IMR-90 (cell line): ENCODE measurements at regions not wholly inside any gene's neighbourhood (a gene's known extent, or its start where the extent isn't known, plus 50 kb on each side); places are given as distances from the start of the nearest gene placed in this dataset.

Experiments used
- ATAC-seq: fragments of 200-7000 bp; cut with Tn5 transposase; 2 replicates; pipeline ENCODE4 v1.9.1; 2020; ENCODE audit warnings: low read depth, mild to moderate bottlenecking, moderate library complexity
- BruUV-seq: library from RNA; stranded (reverse); fragments of 400-500 nt; replicated peaks from 2 replicates; lab custom pipeline; 2021; lab: Mats Ljungman, UMichigan
- CTCF ChIA-PET: fragments of 300-600 bp; formaldehyde crosslinking; extraction: SDS; loops from one replicate; lab custom pipeline; 2021; ENCODE audit warnings: antibody characterized with exemption; lab: Yijun Ruan, JAX
- POLR2A ChIA-PET: fragments of 300-600 bp; sonication (Branson Sonifier 250); formaldehyde crosslinking; loops from one replicate; lab custom pipeline; 2022; ENCODE audit warnings: antibody characterized with exemption; ENCODE audit not compliant: unreplicated experiment; lab: Charles Lee
- DNase-seq: peaks from one replicate; pipeline ENCODE4 v3.0.0; 2013
- H2AFZ ChIP-seq: replicated peaks from 2 replicates; pipeline ENCODE3; 2013; ENCODE audit warnings: low read length, mild to moderate bottlenecking; ENCODE audit not compliant: poor library complexity
- H2AK5ac ChIP-seq: 2 replicates; pipeline ENCODE4 v1.6.1; 2013; ENCODE audit warnings: low read depth, low read length, inconsistent platforms
- H2AK9ac ChIP-seq: replicated peaks from 2 replicates; pipeline ENCODE3; 2013; ENCODE audit warnings: mild to moderate bottlenecking, low read depth, low read length, moderate library complexity; ENCODE audit not compliant: poor library complexity
- H2BK120ac ChIP-seq: 2 replicates; pipeline ENCODE4 v1.6.1; 2013; ENCODE audit warnings: low read depth, low read length, inconsistent platforms
- H2BK15ac ChIP-seq: 3 replicates; pipeline ENCODE4 v1.6.1; 2013; ENCODE audit warnings: low read depth, low read length, inconsistent platforms
- H2BK20ac ChIP-seq: 2 replicates; pipeline ENCODE4 v1.6.1; 2013; ENCODE audit warnings: low read depth, mild to moderate bottlenecking, inconsistent platforms, low read length, moderate library complexity
- H2BK5ac ChIP-seq: 2 replicates; pipeline ENCODE4 v1.6.1; 2013; ENCODE audit warnings: mild to moderate bottlenecking, low read depth, low read length, inconsistent platforms; ENCODE audit not compliant: poor library complexity, severe bottlenecking
- H3K14ac ChIP-seq: replicated peaks from 2 replicates; pipeline ENCODE4 v1.6.1; 2013; ENCODE audit warnings: low read depth, low read length, inconsistent platforms
- H3K18ac ChIP-seq: 2 replicates; pipeline ENCODE4 v1.6.1; 2013; ENCODE audit warnings: low read depth, low read length, control low read depth
- H3K23ac ChIP-seq: 2 replicates; pipeline ENCODE4 v1.6.1; 2013; ENCODE audit warnings: low read depth, low read length, inconsistent platforms
- H3K27ac ChIP-seq: 2 replicates; pipeline ENCODE4 v1.5.1; 2013; ENCODE audit warnings: mild to moderate bottlenecking, control low read depth, low read length; ENCODE audit not compliant: insufficient read depth
- H3K27me3 ChIP-seq: 2 replicates; pipeline ENCODE4 v1.6.1; 2013; ENCODE audit warnings: low read length; ENCODE audit not compliant: control insufficient read depth, insufficient read depth
- H3K36me3 ChIP-seq: 2 replicates; pipeline ENCODE4 v1.6.1; 2013; ENCODE audit warnings: low read length, mixed read lengths; ENCODE audit not compliant: control insufficient read depth, insufficient read depth
- H3K4ac ChIP-seq: 2 replicates; pipeline ENCODE4 v1.6.1; 2013; ENCODE audit warnings: low read depth, low read length, inconsistent platforms
- H3K4me1 ChIP-seq: 2 replicates; pipeline ENCODE4 v1.6.1; 2013; ENCODE audit warnings: low read length, mixed read lengths; ENCODE audit not compliant: control insufficient read depth, insufficient read depth
- H3K4me2 ChIP-seq: 2 replicates; pipeline ENCODE4 v1.6.1; 2013; ENCODE audit warnings: low read depth, mild to moderate bottlenecking, control low read depth, low read length, moderate library complexity
- H3K4me3 ChIP-seq: 2 replicates; pipeline ENCODE4 v1.5.1; 2013; ENCODE audit warnings: low read depth, mild to moderate bottlenecking, control low read depth, low read length, moderate library complexity; ENCODE audit not compliant: insufficient read depth
- H3K56ac ChIP-seq: 2 replicates; pipeline ENCODE4 v1.6.1; 2013; ENCODE audit warnings: low read length, inconsistent platforms; ENCODE audit not compliant: insufficient read depth; ENCODE audit errors: extremely low read depth
- H3K79me1 ChIP-seq, 2 experiments: 2 replicates each; pipeline ENCODE4 v1.6.1; 2013; ENCODE audit warnings: low read length in 2 of 2, inconsistent platforms in 1 of 2, low read depth in 1 of 2
- H3K9ac ChIP-seq: 2 replicates; pipeline ENCODE4 v1.6.1; 2013; ENCODE audit warnings: low read depth, low read length, control low read depth
- H3K9me1 ChIP-seq: 2 replicates; pipeline ENCODE4 v1.6.1; 2013; ENCODE audit warnings: low read length, inconsistent platforms; ENCODE audit not compliant: insufficient read depth
- H3K9me3 ChIP-seq: 2 replicates; pipeline ENCODE4 v1.6.1; 2013; ENCODE audit warnings: low read length; ENCODE audit not compliant: control insufficient read depth, insufficient read depth
- H4K20me1 ChIP-seq: 2 replicates; pipeline ENCODE4 v1.6.1; 2013; ENCODE audit warnings: low read length, inconsistent platforms; ENCODE audit not compliant: insufficient read depth
- H4K5ac ChIP-seq: 2 replicates; pipeline ENCODE4 v1.6.1; 2013; ENCODE audit warnings: mild to moderate bottlenecking, low read depth, low read length, control low read depth
- H4K8ac ChIP-seq, 2 experiments: 2 replicates each; pipeline ENCODE4 v1.6.1; 2013; ENCODE audit warnings: low read depth in 2 of 2, low read length in 2 of 2, control low read depth in 1 of 2, inconsistent platforms in 1 of 2
- H4K91ac ChIP-seq: 2 replicates; pipeline ENCODE4 v1.6.1; 2013; ENCODE audit warnings: low read depth, low read length, inconsistent platforms; ENCODE audit not compliant: insufficient read depth
- BHLHE40 ChIP-seq: fragments of 150-350 bp; IDR thresholded peaks from 2 replicates; pipeline ENCODE4 v1.6.1; 2016; ENCODE audit warnings: mild to moderate bottlenecking, low read depth, low read length
- CEBPB ChIP-seq: IDR thresholded peaks from 2 replicates; pipeline ENCODE4 v1.6.1; 2012; ENCODE audit warnings: low read depth, low read length, improper control_type of control experiment
- FOS ChIP-seq: fragments of 150-350 bp; IDR thresholded peaks from 2 replicates; pipeline ENCODE4 v1.6.1; 2016; ENCODE audit warnings: low read depth, low read length
- MAZ ChIP-seq: IDR thresholded peaks from 2 replicates; pipeline ENCODE4 v1.6.1; 2012; ENCODE audit warnings: low read depth, mild to moderate bottlenecking, low read length, improper control_type of control experiment, moderate library complexity, borderline replicate concordance
- NFE2L2 ChIP-seq: fragments of 150-350 bp; IDR thresholded peaks from 2 replicates; pipeline ENCODE4 v1.6.1; 2016; ENCODE audit warnings: low read depth, mild to moderate bottlenecking, low read length
- POLR2A ChIP-seq: IDR thresholded peaks from 2 replicates; pipeline ENCODE4 v1.6.1; 2012; ENCODE audit warnings: mild to moderate bottlenecking, low read depth, low read length
- RAD21 ChIP-seq: IDR thresholded peaks from 2 replicates; pipeline ENCODE4 v1.6.1; 2012; ENCODE audit warnings: low read length, improper control_type of control experiment
- RCOR1 ChIP-seq: IDR thresholded peaks from 2 replicates; pipeline ENCODE4 v1.6.1; 2012; ENCODE audit warnings: mild to moderate bottlenecking, low read length, improper control_type of control experiment; ENCODE audit not compliant: insufficient replicate concordance
- SMC3 ChIP-seq: fragments of 150-350 bp; IDR thresholded peaks from 2 replicates; pipeline ENCODE4 v1.6.1; 2016; ENCODE audit warnings: low read depth, mild to moderate bottlenecking, antibody characterized with exemption, low read length, moderate library complexity
- WGBS, 2 experiments: methylation state at CpG; one replicate each; pipeline versions ENCODE4 v1.1.5 to v1.1.7; 2013; ENCODE audit warnings: missing lambda C conversion rate in 2 of 2; ENCODE audit not compliant: insufficient read length in 1 of 2; ENCODE audit errors: extremely low coverage in 2 of 2; 5-methylcytosine and 5-hydroxymethylcytosine counted together
- dilution Hi-C: fragments of 300-500 bp; cut with HindIII; formaldehyde crosslinking; loops from one replicate; pipeline ENCODE4 v1.14.3; 2018; ENCODE audit warnings: low sequenced_read_pairs; ENCODE audit not compliant: unreplicated experiment
- in situ Hi-C: fragments of 300-500 bp; cut with MboI; formaldehyde crosslinking; loops from 3 replicates; pipeline ENCODE4 v1.14.3; 2019; ENCODE audit warnings: low sequenced_read_pairs, inconsistent platforms, mixed read lengths
- intact Hi-C: fragments of 100-400 bp; cut with micrococcal nuclease; formaldehyde crosslinking; loops from 2 replicates; pipeline ENCODE4 v1.10.0; 2022
- TF ChIP-seq, protein P1 (sequence below): fragments of 150-350 bp; IDR thresholded peaks from 2 replicates; pipeline ENCODE4 v1.6.1; 2017; ENCODE audit warnings: mild to moderate bottlenecking, antibody characterized with exemption, low read length, low read depth

DNA sequence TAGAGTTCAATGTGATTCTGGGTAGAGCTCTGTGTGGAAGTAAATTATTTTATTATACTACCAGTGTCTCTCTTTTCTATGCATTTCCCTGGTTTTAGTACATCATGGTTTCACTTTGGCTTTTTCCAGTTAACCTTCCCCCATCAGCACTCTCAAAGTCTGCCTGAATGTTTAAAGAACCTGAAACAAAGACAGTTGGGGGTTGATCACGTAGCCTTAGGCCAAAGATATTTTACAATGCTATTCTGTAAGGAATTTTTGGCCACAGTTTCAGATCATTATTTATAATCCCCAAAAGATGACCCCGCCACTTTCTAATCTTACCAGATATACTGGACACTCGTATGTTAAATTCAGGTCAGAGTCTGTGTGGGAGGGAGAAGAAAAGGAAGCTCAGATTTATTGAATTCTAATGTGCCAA is 156.3 kb upstream of the TMC3 start:
- H2BK5ac ChIP-seq = no peak overlapping the region
- ChIA-PET CTCF (interaction anchor here (0.9 kb wide), 1 partner anchor 14 kb away, joined by 4 read pairs; no protein-coding TSS in a partner anchor), POLR2A (no interaction called here)
- no peak overlapping the region for H4K91ac ChIP-seq
- H3K9me3 ChIP-seq = no peaks in the 10 kb centered on the region
- H3K23ac ChIP-seq = no peak overlapping the region
- no peak overlapping the region for H3K4me3 ChIP-seq
- H2AK5ac ChIP-seq = no peak overlapping the region
- H3K4ac ChIP-seq = no peak overlapping the region
- no peak overlapping the region for H3K9ac ChIP-seq
- BruUV-seq = no TSS peak
- H2AFZ ChIP-seq = no peak overlapping the region
- H2BK120ac ChIP-seq = peak overlapping the region; percentile 7; the same call in 1 of the 2 replicates
- no peak overlapping the region for H3K56ac ChIP-seq
- H3K4me1 ChIP-seq = peaks cover 9% of the 10 kb centered on the region
- DNase-seq (no peak), ATAC-seq (peak; percentile 14; the same call in 1 of the 2 replicates)
- no peak for TF ChIP-seq BHLHE40
- no peak for TF ChIP-seq FOS
- TF ChIP-seq, protein P1, sequence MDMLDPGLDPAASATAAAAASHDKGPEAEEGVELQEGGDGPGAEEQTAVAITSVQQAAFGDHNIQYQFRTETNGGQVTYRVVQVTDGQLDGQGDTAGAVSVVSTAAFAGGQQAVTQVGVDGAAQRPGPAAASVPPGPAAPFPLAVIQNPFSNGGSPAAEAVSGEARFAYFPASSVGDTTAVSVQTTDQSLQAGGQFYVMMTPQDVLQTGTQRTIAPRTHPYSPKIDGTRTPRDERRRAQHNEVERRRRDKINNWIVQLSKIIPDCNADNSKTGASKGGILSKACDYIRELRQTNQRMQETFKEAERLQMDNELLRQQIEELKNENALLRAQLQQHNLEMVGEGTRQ = no peak
- TF ChIP-seq POLR2A = no peak
- no peak for TF ChIP-seq RCOR1
- TF ChIP-seq RAD21 = no peak
- no peak for TF ChIP-seq NFE2L2
- TF ChIP-seq CEBPB = no peak
- no peak for TF ChIP-seq SMC3
- no peak for TF ChIP-seq MAZ
- in situ Hi-C loops = no loop called here
- dilution Hi-C loops = no loop called here
- no peaks in the 10 kb centered on the region for H3K79me1 ChIP-seq
- H3K27me3 ChIP-seq = no peaks in the 10 kb centered on the region
- intact Hi-C loops = no loop called here
- H4K20me1 ChIP-seq = no peaks in the 10 kb centered on the region
- peak overlapping the region in 1 of 2 experiments; percentile 29; a peak in 1 of 4 replicates for H4K8ac ChIP-seq
- H2AK9ac ChIP-seq = no peak overlapping the region
- no peak overlapping the region; the same call in 1 of the 2 replicates for H3K14ac ChIP-seq
- H3K18ac ChIP-seq = no peak overlapping the region; the same call in 1 of the 2 replicates
- H3K27ac ChIP-seq = no peak overlapping the region
- H3K4me2 ChIP-seq = no peak overlapping the region; the same call in 1 of the 2 replicates
- no peaks in the 10 kb centered on the region for H3K9me1 ChIP-seq
- H2BK20ac ChIP-seq = no peak overlapping the region
- no CpG with 5 or more reads among the region's 3 CpGs for WGBS, 2 experiments
- H4K5ac ChIP-seq = no peak overlapping the region
- no peak overlapping the region for H2BK15ac ChIP-seq
- H3K36me3 ChIP-seq = no peaks in the 10 kb centered on the region
